Stimulated activated CD8-positive, alpha-beta memory T cell treated with anti-CD3 and anti-CD28 coated beads, Interleukin-4, amount 100 ng/mL, for 24 hours (primary cell): ENCODE measurements at regions not wholly inside any gene's neighbourhood (a gene's known extent, or its start where the extent isn't known, plus 50 kb on each side); places are given as distances from the start of the nearest gene placed in this dataset.

Source experiments
- DNase-seq: peaks from one replicate; pipeline ENCODE4 v3.0.0-alpha.2; 2020; ENCODE audit warnings: low read depth

DNA sequence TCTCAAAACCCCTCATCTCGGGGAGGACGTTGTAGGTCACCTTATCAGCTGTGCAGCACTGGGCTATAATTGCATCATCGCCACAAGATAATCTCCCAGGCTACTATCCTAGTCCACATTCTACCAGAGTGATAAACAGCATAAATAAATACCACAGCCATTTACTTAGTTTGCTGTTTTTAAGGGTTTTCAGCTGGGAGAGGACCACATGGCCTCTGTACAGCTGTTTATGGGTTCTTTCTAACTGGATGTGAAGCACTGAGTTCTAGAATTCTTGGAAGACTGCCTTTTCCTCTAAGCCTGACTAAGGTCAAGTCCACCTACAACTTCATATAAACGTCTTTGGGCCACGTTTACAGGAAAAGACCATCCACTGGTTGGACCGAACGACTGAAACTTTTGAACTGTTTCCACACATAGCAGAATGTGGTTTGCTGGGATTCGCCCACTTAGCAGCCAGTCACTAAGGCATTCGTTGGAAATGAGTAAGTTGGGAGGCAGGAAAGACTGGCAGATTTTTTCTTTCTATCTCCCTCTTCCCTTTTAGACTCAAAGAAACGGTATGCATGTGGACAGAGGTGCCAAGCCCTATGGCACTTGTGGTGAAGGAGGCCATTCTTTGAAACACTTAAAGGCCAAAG lies 752.5 kb upstream of the SGCG start:
- DNase-seq, result no peak

DNA sequence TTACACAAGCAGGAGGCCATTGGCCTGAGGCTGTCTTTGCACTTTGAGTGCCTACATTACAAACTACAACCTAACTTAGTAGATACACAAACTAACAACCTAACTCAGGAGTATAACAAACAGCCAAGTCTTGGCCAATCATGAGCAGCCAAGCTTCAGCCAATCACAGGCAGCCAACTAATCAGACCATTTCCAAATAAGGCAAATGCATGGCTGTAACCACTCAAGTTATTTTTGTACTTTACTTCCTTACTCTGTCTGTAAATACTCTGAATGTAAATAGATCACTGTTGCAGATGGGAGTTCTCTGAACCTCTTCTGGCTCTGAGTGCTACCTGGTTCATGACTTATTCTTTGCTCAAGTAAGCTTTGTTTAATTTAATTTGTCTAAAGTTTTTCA lies 748.1 kb upstream of the SGCG start:
- DNase-seq, result no peak

DNA sequence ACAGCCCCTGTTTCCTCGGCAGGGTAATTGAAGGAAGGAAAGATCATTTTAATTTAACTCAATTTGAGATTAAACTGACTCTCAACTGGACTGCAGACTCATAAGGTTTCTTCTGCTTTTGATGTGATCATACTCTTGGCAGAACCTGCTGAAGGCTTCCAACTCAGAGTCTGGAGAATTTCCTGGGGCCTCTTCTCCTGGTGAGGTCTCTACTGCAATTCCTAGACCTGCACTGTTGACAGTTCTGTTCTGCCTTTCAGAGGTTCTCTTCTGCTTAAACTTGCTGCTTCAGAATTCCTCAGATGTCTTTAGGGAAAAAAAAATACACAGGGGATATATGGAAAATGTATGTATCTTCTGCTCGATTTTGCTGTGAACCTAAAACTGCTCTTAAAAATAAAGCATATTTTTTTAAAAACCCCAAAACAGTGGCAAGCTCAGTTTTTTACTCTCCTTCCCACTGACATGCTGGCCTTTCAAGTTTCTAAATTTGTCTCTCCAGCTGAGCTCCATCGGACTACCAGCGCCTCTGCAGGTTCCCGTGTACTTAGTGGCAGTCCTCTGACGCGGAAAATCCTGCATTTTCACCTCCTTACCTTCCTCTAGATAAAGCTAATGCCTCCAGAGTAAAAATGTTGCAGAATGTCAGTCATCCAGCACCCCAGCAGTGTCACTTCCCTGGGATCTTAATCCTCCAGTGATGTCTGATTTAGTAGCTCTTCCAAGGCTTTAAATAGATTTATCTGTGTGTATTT lies 733.5 kb upstream of the SGCG start:
- no peak for DNase-seq

DNA sequence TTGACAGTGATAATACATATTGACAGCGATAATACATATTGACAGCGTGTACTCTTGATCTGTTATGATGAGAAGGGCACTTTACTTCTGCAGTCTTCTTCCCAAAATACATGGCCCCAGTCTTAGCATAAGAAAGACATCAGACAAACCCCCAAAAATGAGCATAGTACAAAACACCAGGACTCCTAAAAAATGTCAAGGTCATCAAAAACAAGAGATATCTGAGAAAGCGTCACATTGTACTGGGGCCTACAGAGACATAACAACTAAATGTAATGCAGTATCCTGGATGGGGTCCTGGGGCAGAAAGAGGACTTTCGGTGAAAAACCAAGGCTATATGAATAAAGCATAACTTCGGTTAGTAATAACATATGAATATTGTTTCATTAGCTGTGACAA lies 731.5 kb upstream of the SGCG start:
- no peak for DNase-seq

DNA sequence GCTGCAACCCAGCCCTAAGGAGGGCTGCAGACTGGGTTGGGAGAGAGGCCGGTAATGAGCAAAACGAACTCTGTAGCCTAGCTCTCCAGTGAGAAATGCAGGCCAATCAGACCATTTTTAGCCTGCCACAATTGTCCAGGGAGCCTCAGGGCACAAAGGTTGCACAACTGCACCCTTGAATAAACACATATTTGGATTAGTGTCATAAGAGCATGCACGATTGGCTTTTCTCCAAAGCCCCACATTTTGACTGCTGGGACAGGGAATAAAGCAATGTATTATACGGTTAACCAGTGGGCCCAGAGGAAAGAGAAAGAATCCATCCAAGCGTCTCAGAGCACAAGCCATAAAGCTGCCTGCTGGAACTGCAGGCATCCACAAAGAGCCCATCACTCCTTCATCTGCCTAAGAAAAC lies 729.4 kb upstream of the SGCG start:
- DNase-seq, result no peak

DNA sequence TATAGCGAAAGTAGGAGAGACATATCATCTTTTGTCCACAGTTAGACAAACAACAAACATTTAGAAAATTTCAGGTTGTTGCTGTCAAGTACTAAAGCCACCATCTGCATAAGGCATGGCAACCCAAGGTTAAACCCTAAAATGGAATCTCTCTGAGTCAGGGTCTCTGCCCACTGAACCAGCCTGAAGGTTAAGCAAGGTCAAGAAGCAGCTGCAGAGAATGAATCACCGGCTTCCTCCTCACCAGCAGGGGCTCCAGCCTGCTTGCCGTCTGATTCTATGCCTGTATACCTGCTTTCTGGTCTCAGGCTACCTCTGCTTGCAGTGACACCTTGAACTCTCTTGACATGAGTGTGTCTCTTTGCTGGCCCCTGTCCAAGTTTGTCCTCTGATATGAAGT lies 726.2 kb upstream of the SGCG start:
- no peak for DNase-seq

DNA sequence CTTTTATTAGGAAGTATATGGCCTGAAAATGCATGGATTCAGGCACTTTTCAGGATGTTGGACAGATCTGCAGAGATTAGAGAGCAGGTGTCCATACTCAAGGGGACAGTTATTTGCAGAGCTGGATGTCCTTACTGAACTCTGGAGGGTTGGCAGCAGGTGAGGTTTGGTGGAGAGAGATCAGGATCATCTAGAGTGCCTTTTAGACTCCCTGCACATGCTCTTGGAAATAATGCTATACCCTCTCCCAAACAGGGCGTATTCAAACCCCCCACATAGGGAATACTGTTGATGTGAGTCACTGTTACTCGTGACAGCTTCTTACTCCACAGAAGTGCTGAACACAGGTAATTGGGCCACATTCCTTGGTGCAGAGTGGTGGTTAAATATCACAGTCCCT lies 725.7 kb upstream of the SGCG start:
- no peak for DNase-seq

DNA sequence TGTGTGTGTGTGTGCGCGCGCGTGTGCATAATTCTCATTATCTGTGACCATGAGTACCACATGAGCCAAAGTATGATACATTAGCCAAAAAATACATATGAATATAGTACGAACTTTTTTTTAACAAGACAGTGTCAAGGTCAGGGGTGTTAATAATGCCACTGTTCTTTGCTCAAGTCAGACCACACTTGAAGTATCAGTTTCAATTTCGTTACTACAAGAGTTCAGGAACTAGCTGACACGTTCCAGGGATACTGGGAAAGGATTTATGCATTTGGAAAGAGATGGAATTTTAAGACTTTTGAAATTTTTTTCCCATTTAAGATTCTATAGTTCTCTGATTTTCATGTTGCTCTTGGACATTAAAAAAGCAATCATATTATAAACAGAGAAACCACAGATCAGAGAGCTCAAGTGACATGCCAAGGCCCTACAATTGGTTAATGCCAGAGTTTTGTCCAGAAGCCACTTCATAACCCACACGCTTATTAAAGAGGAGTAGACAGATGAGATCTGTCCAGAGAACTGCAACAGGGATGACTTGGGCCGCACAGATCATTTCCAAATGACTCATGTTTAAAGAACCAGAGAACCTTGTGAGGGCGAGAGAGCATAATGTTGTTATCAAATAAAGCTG lies 718.8 kb upstream of the SGCG start:
- no peak for DNase-seq

DNA sequence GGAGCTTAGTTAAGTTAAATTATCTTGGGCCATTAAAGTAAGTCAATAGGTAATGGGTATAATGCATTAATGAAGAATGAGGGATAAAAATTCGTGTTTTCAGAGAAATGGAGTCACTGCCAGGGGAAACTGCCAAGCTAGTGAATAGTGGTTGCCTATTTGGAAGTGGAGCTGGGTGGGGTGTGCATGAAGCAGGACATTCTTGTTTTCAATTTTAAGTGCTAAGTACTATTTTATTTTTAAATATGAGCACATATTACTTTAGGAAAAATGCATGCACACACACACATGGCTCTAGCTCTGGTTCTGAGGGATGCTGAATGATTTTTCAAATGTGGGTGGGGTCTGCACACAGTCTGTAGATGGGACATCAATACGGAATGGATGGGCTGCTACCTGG lies 717.7 kb upstream of the SGCG start:
- no peak for DNase-seq

DNA sequence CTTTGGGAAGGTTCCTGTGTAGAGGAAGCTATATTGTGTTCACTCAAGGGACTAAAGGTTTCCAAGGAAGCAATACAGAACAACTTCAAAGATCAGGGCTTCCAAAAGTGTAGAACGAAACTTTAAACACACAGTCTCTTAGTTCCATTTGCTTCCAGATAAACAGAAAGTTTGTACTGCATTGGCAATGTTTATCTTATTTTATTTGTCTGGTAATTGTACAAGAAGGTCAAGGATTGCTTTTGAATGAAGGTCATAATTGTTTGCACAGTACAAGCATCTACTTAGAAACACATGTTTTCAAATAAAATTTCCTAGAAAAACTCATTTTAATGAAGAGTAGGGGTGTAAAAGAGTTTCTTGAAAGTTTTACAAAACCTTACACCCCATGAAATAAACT lies 712.7 kb upstream of the SGCG start:
- DNase-seq, result no peak

DNA sequence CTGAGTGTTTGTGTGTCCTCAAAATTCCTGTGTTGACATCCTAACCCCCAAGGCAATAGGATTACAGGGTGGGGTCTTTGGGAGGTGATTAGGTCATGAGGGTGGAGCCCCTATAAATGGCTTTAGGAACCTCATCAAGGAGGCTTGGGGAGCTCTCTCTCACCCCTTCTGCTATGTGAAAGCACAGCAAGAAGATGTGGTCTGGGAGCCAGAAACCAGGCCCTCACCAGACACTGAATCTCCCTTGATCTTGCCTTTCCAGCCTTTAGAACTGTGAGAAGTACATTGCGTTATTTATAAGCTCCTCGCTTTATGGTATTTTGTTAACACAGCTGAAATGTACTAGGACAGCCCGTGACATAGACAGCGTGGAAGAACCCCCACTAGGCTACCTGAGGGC lies 712.0 kb upstream of the SGCG start:
- no peak for DNase-seq

DNA sequence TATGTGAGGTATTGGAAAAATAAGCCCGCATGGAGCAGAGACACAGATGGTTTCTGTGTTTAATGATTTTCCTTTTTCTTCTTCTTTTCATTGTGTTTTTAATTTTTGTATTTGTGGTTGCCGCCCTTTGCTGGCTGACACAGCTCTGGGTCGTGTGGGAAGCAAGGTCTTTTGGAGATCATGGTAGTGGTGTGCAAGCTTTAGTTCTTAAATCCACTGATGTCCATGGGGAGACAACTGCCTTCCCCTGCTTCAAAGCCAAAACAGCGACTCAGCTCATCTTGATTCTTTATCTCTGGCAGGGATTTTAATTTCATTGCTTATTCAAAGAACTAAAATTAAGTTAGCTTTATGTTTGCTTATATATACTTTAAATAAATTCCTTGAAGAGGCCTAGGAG lies 711.3 kb upstream of the SGCG start:
- DNase-seq, result no peak

DNA sequence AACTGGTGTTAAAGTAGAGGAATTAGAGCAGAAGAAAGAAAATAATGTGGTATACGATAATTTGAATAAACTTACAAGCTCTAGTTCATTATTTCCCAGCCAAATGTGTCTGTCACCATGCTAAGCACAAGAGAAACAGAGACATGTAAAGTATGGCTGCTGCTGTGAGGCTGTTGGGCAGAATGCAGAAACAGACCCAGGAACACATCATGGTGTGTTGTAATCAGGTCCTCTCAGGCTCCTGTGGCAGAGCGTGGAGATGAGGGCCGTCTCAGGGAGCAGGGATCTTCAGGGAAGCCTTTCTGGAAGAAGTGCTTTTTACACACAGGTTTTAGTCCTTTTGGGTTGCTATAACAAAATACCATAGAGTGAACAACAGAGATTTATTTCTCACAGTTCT lies 710.7 kb upstream of the SGCG start:
- DNase-seq, result no peak

DNA sequence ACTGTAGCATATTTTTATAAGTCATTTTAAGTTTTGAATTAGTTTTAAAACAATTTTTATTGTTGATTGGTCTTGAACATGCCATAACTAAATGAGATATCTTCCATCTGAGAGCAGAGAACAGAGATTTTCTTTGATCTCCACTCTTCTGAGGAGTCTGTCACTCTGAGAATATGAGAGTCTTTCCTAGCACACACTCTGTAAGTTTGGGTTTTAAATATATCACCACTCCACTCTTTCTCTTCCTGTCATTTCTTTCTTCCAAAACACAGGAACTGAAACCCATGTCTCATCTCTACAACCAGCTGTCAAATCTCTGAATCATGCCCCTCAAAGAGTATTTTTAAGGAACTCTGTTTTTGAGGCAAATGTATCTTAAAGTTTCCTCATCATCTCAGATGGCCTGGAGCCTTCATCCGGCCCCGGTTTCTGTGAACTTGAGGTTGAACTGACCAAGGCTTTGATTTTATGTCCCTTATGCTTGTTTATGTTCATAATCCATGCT lies 698.2 kb upstream of the SGCG start:
- no peak for DNase-seq

DNA sequence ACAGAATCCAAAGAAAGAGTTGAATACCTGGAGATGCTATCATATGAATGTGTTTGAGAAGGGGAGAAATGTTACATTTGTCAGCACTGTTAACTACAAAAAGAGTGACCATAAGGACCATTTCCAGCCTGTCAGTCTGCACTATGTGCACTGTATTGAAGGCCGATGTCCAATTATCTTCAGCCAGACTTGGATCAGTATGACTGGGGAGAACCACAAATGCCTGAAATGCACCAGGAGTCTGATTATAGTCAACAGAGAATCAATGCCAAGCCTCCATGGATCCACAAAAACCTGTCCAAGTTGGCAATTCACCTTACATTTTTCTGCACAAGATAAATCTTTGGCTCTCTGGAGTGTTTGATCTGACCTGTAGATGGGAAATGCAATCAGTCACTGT lies 697.5 kb upstream of the SGCG start:
- DNase-seq, result no peak

DNA sequence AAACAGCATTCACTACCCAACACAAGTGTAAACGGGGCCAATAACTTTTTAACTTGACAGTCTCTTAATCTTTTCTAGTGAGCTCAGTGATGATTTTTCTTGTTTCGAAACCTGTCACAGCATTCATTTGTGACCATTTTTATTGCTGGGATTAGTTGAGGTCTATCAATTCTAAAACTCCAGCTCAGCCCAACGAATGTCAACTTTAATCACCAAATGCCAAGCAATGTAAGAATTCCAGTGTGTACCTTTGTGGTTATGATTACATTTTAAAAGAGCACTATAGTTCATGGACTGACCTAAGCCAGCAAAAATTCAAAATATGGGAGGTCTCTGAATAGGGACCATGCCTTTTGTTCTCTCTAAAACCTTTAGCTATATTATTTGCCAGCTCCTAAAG lies 694.3 kb upstream of the SGCG start:
- no peak for DNase-seq

DNA sequence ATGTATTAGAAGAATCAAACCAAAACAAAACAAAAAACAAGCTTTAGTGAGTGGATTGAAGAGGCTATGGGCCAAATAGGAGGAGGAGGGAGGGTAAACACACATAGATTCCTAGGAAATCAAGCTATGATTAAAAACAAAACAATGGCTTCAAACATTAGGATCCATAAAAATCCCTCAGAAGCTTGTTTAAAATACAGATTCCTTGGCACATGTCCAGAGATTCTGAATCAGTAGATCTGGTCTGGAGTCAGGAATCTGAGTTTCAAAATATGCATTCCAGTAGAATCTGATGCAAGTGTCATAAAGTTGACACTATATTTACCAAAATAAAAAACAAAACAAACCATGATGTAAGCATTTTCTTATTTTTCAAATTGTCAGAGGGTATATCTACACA lies 692.8 kb upstream of the SGCG start:
- DNase-seq, result no peak

DNA sequence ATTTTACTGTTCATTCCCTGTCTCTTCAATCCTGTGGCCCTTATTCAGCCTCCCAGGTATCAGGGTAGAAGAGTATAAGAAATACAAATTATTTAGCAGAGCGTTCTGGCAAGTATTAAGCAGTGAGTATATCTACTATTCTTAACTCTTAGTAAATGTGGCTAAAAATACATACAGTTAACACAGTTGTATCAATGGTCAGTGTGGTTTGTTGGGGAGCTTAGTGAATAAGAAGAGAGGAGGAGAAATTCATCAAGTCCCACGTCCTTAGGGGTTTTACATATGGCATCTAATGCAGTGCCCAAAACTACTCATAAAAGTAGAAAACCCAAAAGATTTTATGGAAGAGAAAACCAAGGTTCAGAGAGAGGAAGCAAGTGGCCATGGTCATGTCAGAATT lies 691.0 kb upstream of the SGCG start:
- DNase-seq, result no peak

DNA sequence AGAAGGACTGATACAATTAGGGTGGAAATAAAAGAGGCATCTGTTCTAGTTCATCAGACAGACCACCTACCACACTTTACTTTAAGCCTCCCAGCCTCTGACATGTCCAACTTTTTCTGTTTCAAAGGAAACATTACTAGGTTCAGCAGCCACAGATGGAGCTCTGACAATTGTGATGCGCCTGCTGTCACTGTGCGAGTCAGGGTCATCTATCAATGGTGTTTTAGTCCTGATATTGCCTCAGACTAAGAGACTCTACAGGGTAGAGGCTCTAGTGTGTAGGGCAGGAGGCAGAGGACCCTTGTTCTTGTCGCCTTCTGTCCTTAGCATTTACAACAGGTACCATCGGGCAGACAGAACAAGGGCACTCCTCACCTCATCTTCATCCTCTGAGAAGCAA lies 685.0 kb upstream of the SGCG start:
- no peak for DNase-seq

DNA sequence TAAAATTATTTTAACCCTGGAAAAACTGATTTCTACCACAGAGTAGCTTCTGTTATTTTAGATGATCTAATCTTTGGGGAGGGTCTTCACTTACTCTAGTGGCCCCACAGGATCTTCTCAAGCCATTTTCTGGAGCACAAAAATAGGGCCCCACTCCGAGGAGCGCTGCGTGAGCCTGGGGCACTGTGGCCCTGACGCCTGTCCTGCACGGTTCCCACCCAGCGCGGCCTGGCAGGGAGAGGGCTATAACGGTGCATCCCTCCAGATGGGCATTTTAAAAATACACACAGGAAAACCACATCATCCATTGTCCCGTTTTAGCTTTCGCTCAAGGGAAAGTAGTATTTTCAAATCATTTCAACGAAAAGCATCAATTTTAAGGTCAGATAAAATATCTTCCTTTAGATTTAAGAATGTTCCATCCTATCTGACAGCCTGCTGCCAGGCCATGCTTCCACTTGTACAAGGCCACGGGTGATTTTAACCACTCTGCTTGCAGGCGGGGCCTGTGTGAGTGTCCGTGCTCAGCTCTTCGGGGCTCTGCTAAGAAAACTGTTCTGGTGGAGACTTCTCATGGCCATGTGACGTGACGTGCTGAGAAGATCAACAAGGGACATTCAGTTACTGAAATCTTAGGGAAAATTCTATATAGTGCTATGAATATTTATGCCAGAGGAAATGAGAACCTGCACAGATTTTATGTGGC lies 683.8 kb upstream of the SGCG start:
- DNase-seq, result no peak

DNA sequence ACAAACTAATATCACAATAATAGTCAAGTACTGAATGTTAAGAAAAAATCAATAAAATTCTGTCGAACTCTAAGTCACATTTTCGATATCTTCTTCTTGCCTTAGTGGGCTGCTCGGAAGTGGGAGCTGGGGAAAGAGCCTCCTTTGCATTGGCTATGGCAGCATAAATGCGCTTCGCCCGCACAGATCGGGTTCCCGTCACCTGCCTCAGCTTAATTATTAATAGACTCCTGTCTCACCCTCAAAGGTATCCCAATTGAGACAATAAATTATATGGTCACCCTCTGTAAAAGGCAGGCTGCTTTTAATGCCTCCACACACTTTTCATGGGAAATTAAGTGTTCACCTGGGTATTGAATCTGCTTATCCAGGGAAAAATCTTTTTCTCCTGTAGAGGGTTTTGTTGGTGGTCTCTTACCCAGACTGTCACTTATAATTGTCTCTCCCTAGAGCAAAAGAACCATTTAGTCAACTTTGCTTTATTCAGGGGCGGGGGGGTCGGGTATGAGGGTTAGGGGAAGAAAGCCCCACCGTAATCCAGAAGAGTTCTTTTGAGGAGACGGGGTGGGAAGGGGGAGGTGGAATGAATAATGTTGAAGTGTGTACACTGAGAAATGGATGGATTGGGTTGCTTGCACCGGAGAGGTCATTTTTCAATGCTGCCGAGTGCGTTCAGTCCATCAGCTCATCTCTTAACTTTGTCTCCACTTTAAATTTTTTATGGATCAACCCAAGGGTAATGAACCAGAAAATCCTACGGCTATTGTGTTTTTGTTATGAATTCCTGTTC lies 682.6 kb upstream of the SGCG start:
- DNase-seq, result no peak

DNA sequence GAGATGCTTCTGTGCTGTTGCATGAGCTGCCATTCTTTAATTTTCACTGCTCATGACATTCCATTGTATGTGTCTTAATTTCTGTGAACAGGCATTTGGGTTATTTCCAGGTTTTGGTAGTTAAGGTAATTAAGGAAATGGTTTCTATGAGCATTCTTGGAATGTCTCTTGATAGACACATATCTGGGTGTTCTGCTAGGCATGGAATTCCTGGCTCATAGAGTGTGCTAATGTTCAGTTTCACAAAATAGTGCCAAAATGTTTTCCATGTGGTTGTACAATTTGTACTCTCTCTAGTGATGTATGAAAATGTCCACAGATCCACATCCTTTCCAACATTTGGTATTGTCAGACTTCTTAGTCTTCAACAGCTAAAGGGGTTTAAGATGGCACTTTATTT lies 680.9 kb upstream of the SGCG start:
- DNase-seq, result no peak
